ENCODE measurements at regions not wholly inside any gene's neighbourhood (a gene's known extent, or its start where the extent isn't known, plus 50 kb on each side); places are given as distances from the start of the nearest gene placed in this dataset.

GRCh38 chr7:91564541-91564940 is 300.3 kb downstream of the FZD1 start:
- TF ChIP-seq CTCF (IDR thresholded peaks at IDR 0.05 in 2 of 3, conservative IDR thresholded peaks at IDR 0.05 in 1 of 3; ENCODE audit: insufficient read depth in 2 of 3, low read depth in 1 of 3, low read length in 3 of 3) = no peak
- TF ChIP-seq ZC3H4 (CRISPR knock-in tag; IDR thresholded peaks at IDR 0.05; ENCODE audit: borderline replicate concordance) = no peak
- TF ChIP-seq HNRNPH1 (optimal IDR thresholded peaks at IDR 0.05; ENCODE audit: low read depth, low read length) = no peak
- TF ChIP-seq ZNF24 (IDR thresholded peaks at IDR 0.05) = no peak
- no peak for TF ChIP-seq ATF4 (CRISPR knock-in tag; IDR thresholded peaks at IDR 0.05)
- no peak for TF ChIP-seq MAZ (CRISPR knock-in tag; conservative IDR thresholded peaks at IDR 0.05 in 1 of 2, IDR thresholded peaks at IDR 0.05 in 1 of 2)
- TF ChIP-seq ZNF431 (CRISPR knock-in tag; IDR thresholded peaks at IDR 0.05) = no peak
- no peak for TF ChIP-seq SNAPC5 (CRISPR knock-in tag; IDR thresholded peaks at IDR 0.05)
- TF ChIP-seq SRSF1 (IDR thresholded peaks at IDR 0.05; ENCODE audit: low read depth, low read length) = no peak
- no peak for TF ChIP-seq PURB (CRISPR knock-in tag; IDR thresholded peaks at IDR 0.05; ENCODE audit: low read depth)
- no peak for TF ChIP-seq SAP30 (IDR thresholded peaks at IDR 0.05; ENCODE audit: borderline replicate concordance, insufficient read depth, low read depth, low read length, poor library complexity, severe bottlenecking)
- no peak for TF ChIP-seq ZNF511 (CRISPR knock-in tag; IDR thresholded peaks at IDR 0.05)
- no peak for TF ChIP-seq MEF2A (IDR thresholded peaks at IDR 0.05; ENCODE audit: control insufficient read depth, low read depth, low read length)
- TF ChIP-seq ZNF507 (tag; conservative IDR thresholded peaks at IDR 0.05) = no peak
- no peak for TF ChIP-seq HOXB6 (CRISPR knock-in tag; IDR thresholded peaks at IDR 0.05; ENCODE audit: borderline replicate concordance)
- no peak for TF ChIP-seq ZNF282 (CRISPR knock-in tag; IDR thresholded peaks at IDR 0.05)
- Histone ChIP-seq H4K20me1 (replicated peaks; ENCODE audit: control insufficient read depth, insufficient read depth, low read length) (no peaks in the 10 kb centered on the region), H3K4me3 (no peak overlapping the region), H3K79me2 (ENCODE audit: control insufficient read depth, insufficient read depth, low read length) (no peaks in the 10 kb centered on the region), H3K36me3 (ENCODE audit: control insufficient read depth, insufficient read depth, low read length) (no peaks in the 10 kb centered on the region), H3K4me1 (replicated peaks in 1 of 2; ENCODE audit: control insufficient read depth in 2 of 2, insufficient read depth in 2 of 2, low read length in 2 of 2) (no peaks in the 10 kb centered on the region), H3K27ac (ENCODE audit: extremely low read depth, low read depth, low read length) (no peak overlapping the region), H3K9ac (ENCODE audit: insufficient read depth in 1 of 2, low read depth in 2 of 2, low read length in 2 of 2) (no peak overlapping the region), H3K9me3 (replicated peaks; ENCODE audit: control insufficient read depth, insufficient read depth, low read depth, low read length) (no peaks in the 10 kb centered on the region), H3K27me3 (ENCODE audit: control insufficient read depth in 2 of 2, insufficient read depth in 2 of 2, low read length in 2 of 2) (peaks cover 0 to 14% of the 10 kb centered on the region in 2 experiments; a peak in 2 of 5 replicates), H2AFZ (ENCODE audit: low read depth, low read length) (no peak overlapping the region), H3K9me1 (ENCODE audit: control insufficient read depth, insufficient read depth, low read length) (no peaks in the 10 kb centered on the region), H3K4me2 (ENCODE audit: insufficient read depth, low read length) (no peak overlapping the region)
- no peak for ATAC-seq
- CTCF ChIA-PET (ENCODE audit: low intra/inter-chr PET ratio) = no interaction called here
- DNase-seq (ENCODE audit: extremely low read depth in 1 of 4, low spot score in 3 of 4) = no peak
- POLR2A ChIA-PET = interaction anchor here (0.6 to 1.2 kb wide), 2 partner anchors 10 to 807 kb away, joined by 3 read pairs; no protein-coding TSS in a partner anchor
- intact Hi-C loops (cut with micrococcal nuclease) (no loop called here), in situ Hi-C loops (cut with MboI) (no loop called here)
- WGBS (ENCODE audit: insufficient coverage, low coverage, missing lambda C conversion rate) = 7% methylated on average over 1 of the region's 1 CpG
- BruUV-seq (replicated peaks) = no TSS peak
- no peak for FAIRE-seq
